ENCODE measurements at regions not wholly inside any gene's neighbourhood (a gene's known extent, or its start where the extent isn't known, plus 50 kb on each side); places are given as distances from the start of the nearest gene placed in this dataset.
"Not testable (repeated sequence)": the region's sequence is repeated elsewhere in the genome, so short reads cannot be mapped to it uniquely, and the experiment has no call there.

- ChIA-PET POLR2A (no interaction called here), CTCF (no interaction called here)
- Histone ChIP-seq H3K4me1 (ENCODE audit: control insufficient read depth, insufficient read depth, low read length) (no peaks in the 10 kb centered on the region), H3K36me3 (ENCODE audit: control insufficient read depth in 2 of 2, insufficient read depth in 1 of 2, low read length in 2 of 2) (no peaks in the 10 kb centered on the region), H3K27ac (ENCODE audit: extremely low read depth, low read depth, low read length) (no peak overlapping the region), H3K9me3 (ENCODE audit: control insufficient read depth, insufficient read depth, low read depth, low read length) (no peaks in the 10 kb centered on the region), H3K4me3 (ENCODE audit: low read depth, low read length) (no peak overlapping the region)
- TF ChIP-seq SP7 (tag by site-specific recombination; IDR thresholded peaks at IDR 0.05) (no peak), BCL11A (tag by site-specific recombination; IDR thresholded peaks at IDR 0.05; ENCODE audit: low read depth) (no peak), ZBTB48 (tag by site-specific recombination; IDR thresholded peaks at IDR 0.05) (no peak), ZNF624 (tag by site-specific recombination; IDR thresholded peaks at IDR 0.05) (no peak)
- TF ChIP-seq, protein P1, sequence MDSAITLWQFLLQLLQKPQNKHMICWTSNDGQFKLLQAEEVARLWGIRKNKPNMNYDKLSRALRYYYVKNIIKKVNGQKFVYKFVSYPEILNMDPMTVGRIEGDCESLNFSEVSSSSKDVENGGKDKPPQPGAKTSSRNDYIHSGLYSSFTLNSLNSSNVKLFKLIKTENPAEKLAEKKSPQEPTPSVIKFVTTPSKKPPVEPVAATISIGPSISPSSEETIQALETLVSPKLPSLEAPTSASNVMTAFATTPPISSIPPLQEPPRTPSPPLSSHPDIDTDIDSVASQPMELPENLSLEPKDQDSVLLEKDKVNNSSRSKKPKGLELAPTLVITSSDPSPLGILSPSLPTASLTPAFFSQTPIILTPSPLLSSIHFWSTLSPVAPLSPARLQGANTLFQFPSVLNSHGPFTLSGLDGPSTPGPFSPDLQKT (IDR thresholded peaks at IDR 0.05; ENCODE audit: borderline replicate concordance, low read depth, low read length) = no peak
- TF ChIP-seq, protein P2, sequence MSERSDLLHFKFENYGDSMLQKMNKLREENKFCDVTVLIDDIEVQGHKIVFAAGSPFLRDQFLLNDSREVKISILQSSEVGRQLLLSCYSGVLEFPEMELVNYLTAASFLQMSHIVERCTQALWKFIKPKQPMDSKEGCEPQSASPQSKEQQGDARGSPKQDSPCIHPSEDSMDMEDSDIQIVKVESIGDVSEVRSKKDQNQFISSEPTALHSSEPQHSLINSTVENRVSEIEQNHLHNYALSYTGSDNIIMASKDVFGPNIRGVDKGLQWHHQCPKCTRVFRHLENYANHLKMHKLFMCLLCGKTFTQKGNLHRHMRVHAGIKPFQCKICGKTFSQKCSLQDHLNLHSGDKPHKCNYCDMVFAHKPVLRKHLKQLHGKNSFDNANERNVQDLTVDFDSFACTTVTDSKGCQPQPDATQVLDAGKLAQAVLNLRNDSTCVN (tag by site-specific recombination; optimal IDR thresholded peaks at IDR 0.05) = no peak
Observed at GRCh38 chr3:159679900-159680299, 308.7 kb upstream of the IL12A start.

- POLR2A ChIA-PET = not testable (repeated sequence)
Observed at GRCh38 chr3:159681717-159682116, 306.9 kb upstream of the IL12A start.

GRCh38 chr3:159685801-159686200 is 302.8 kb upstream of the IL12A start:
- H3K36me3 ChIP-seq (ENCODE audit: control insufficient read depth in 2 of 2, insufficient read depth in 1 of 2, low read length in 2 of 2) = no peaks in the 10 kb centered on the region
- TF ChIP-seq ZNF692 (tag by site-specific recombination; IDR thresholded peaks at IDR 0.05) = no peak
- CTCF ChIA-PET = interaction anchor here (1.4 kb wide), 1 partner anchor 13 kb away, joined by 4 read pairs; no protein-coding TSS in a partner anchor
- H3K27ac ChIP-seq (ENCODE audit: extremely low read depth, low read depth, low read length) = no peak overlapping the region
- no peak overlapping the region for H3K4me3 ChIP-seq (ENCODE audit: low read depth, low read length)
- POLR2A ChIA-PET = no interaction called here
- no peaks in the 10 kb centered on the region for H3K9me3 ChIP-seq (ENCODE audit: control insufficient read depth, insufficient read depth, low read depth, low read length)
- H3K4me1 ChIP-seq (ENCODE audit: control insufficient read depth, insufficient read depth, low read length) = no peaks in the 10 kb centered on the region

More at GRCh38 chr3:159681717-159682116, 306.9 kb upstream of the IL12A start:
- H3K4me3 ChIP-seq (ENCODE audit: low read depth, low read length); H3K9me3 ChIP-seq (ENCODE audit: control insufficient read depth, insufficient read depth, low read depth, low read length); H3K4me1 ChIP-seq (ENCODE audit: control insufficient read depth, insufficient read depth, low read length); H3K27ac ChIP-seq (ENCODE audit: extremely low read depth, low read depth, low read length); H3K36me3 ChIP-seq (ENCODE audit: control insufficient read depth in 2 of 2, insufficient read depth in 1 of 2, low read length in 2 of 2): not testable (repeated sequence)
- CTCF ChIA-PET = interaction anchor here (0.6 kb wide), 1 partner anchor 205 kb away, joined by 3 read pairs; no protein-coding TSS in a partner anchor

- Histone ChIP-seq H3K36me3 (ENCODE audit: control insufficient read depth in 2 of 2, insufficient read depth in 1 of 2, low read length in 2 of 2) (no peaks in the 10 kb centered on the region), H3K4me1 (ENCODE audit: control insufficient read depth, insufficient read depth, low read length) (no peaks in the 10 kb centered on the region), H3K27ac (ENCODE audit: extremely low read depth, low read depth, low read length) (no peak overlapping the region), H3K4me3 (ENCODE audit: low read depth, low read length) (no peak overlapping the region), H3K9me3 (ENCODE audit: control insufficient read depth, insufficient read depth, low read depth, low read length) (no peaks in the 10 kb centered on the region)
- POLR2A ChIA-PET = no interaction called here
- TF ChIP-seq ZNF548 (tag by site-specific recombination; IDR thresholded peaks at IDR 0.05) (no peak), ZNF16 (tag by site-specific recombination; IDR thresholded peaks at IDR 0.05; ENCODE audit: low read depth) (no peak), ZNF223 (tag by site-specific recombination; IDR thresholded peaks at IDR 0.05) (no peak), GFI1B (tag by site-specific recombination; IDR thresholded peaks at IDR 0.05) (no peak), YY1 (tag by site-specific recombination; IDR thresholded peaks at IDR 0.05) (no peak), ZNF138 (tag by site-specific recombination; IDR thresholded peaks at IDR 0.05; ENCODE audit: borderline replicate concordance) (no peak), ZNF133 (tag by site-specific recombination; IDR thresholded peaks at IDR 0.05) (no peak), ZNF501 (tag by site-specific recombination; IDR thresholded peaks at IDR 0.05) (no peak), ZNF10 (tag by site-specific recombination; IDR thresholded peaks at IDR 0.05) (no peak), SCRT1 (tag by site-specific recombination; IDR thresholded peaks at IDR 0.05; ENCODE audit: borderline replicate concordance) (no peak), ZBTB49 (tag by site-specific recombination; IDR thresholded peaks at IDR 0.05; ENCODE audit: low read depth) (no peak)
- TF ChIP-seq, protein P3, sequence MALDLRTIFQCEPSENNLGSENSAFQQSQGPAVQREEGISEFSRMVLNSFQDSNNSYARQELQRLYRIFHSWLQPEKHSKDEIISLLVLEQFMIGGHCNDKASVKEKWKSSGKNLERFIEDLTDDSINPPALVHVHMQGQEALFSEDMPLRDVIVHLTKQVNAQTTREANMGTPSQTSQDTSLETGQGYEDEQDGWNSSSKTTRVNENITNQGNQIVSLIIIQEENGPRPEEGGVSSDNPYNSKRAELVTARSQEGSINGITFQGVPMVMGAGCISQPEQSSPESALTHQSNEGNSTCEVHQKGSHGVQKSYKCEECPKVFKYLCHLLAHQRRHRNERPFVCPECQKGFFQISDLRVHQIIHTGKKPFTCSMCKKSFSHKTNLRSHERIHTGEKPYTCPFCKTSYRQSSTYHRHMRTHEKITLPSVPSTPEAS (tag by site-specific recombination; IDR thresholded peaks at IDR 0.05) = no peak
- CTCF ChIA-PET = no interaction called here
Observed at GRCh38 chr3:159693226-159693625, 295.4 kb upstream of the IL12A start.

Measured in HEK293 (cell line).